Keratinocyte (primary cell): ENCODE measurements at regions not wholly inside any gene's neighbourhood (a gene's known extent, or its start where the extent isn't known, plus 50 kb on each side); places are given as distances from the start of the nearest gene placed in this dataset.

Experiments used
- DNase-seq: peaks from one replicate; pipeline ENCODE4 v3.0.0-alpha.2; 2011; ENCODE audit warnings: low read depth, missing footprints, low spot score
- FAIRE-seq: peaks from 2 replicates; lab custom pipeline; 2011; peaks lifted over from hg19 to GRCh38; lab: Jason Lieb, UNC
- H2AFZ ChIP-seq: 2 replicates; pipeline ENCODE4 v1.6.0; 2012; ENCODE audit warnings: low read length, control low read depth, inconsistent platforms; ENCODE audit not compliant: control insufficient read depth
- H3K27ac ChIP-seq: 2 replicates; pipeline ENCODE4 v1.5.1; 2011; ENCODE audit warnings: low read length; ENCODE audit not compliant: control insufficient read depth, insufficient read depth
- H3K27me3 ChIP-seq: 3 replicates; pipeline ENCODE4 v1.6.0; 2011; ENCODE audit warnings: low read length; ENCODE audit not compliant: control insufficient read depth, insufficient read depth; ENCODE audit errors: extremely low read depth
- H3K36me3 ChIP-seq, 2 experiments: 2 replicates in 1 of 2; 3 replicates in 1 of 2; pipeline ENCODE4 v1.5.1; 2011; ENCODE audit warnings: low read length in 2 of 2, mild to moderate bottlenecking in 1 of 2; ENCODE audit not compliant: control insufficient read depth in 2 of 2, insufficient read depth in 2 of 2; ENCODE audit errors: extremely low read depth in 1 of 2
- H3K4me1 ChIP-seq: 3 replicates; pipeline ENCODE4 v1.5.1; 2011; ENCODE audit warnings: low read length; ENCODE audit not compliant: control insufficient read depth, insufficient read depth; ENCODE audit errors: extremely low read depth
- H3K4me2 ChIP-seq: 3 replicates; pipeline ENCODE4 v1.6.0; 2011; ENCODE audit warnings: low read depth, low read length; ENCODE audit not compliant: control insufficient read depth, insufficient read depth; ENCODE audit errors: extremely low read depth
- H3K4me3 ChIP-seq, 3 experiments: fragments of 200-600 bp in 1 of 3; sonication (generic) in 1 of 3; 2 replicates in 2 of 3; 3 replicates in 1 of 3; pipeline ENCODE4 v1.5.1; 2011 to 2016; ENCODE audit warnings: low read length in 3 of 3, mild to moderate bottlenecking in 3 of 3, control low read depth in 2 of 3, inconsistent platforms in 1 of 3, low read depth in 1 of 3, mixed read lengths in 1 of 3, mixed run types in 1 of 3, moderate library complexity in 1 of 3; ENCODE audit not compliant: control insufficient read depth in 2 of 3, insufficient read depth in 2 of 3; ENCODE audit errors: extremely low read depth in 1 of 3
- H3K79me2 ChIP-seq: 2 replicates; pipeline ENCODE4 v1.6.0; 2012; ENCODE audit warnings: low read length; ENCODE audit not compliant: control insufficient read depth, insufficient read depth
- H3K9ac ChIP-seq: 3 replicates; pipeline ENCODE4 v1.6.0; 2011; ENCODE audit warnings: low read length; ENCODE audit not compliant: control insufficient read depth, insufficient read depth; ENCODE audit errors: extremely low read depth
- H3K9me1 ChIP-seq: 3 replicates; pipeline ENCODE4 v1.6.0; 2011; ENCODE audit warnings: low read length; ENCODE audit not compliant: control insufficient read depth, insufficient read depth; ENCODE audit errors: extremely low read depth
- H3K9me3 ChIP-seq: 2 replicates; pipeline ENCODE4 v1.5.1; 2012; ENCODE audit warnings: low read depth, low read length; ENCODE audit not compliant: control insufficient read depth
- H4K20me1 ChIP-seq: 3 replicates; pipeline ENCODE4 v1.6.0; 2011; ENCODE audit warnings: low read length; ENCODE audit not compliant: control insufficient read depth, insufficient read depth; ENCODE audit errors: extremely low read depth
- CTCF ChIP-seq, 3 experiments: IDR thresholded peaks in 1 of 3; conservative IDR thresholded peaks in 1 of 3; optimal IDR thresholded peaks in 1 of 3; 2 replicates in 2 of 3; 3 replicates in 1 of 3; pipeline versions ENCODE3 to v1.5.1; 2011; ENCODE audit warnings: low read length in 3 of 3, mild to moderate bottlenecking in 3 of 3, moderate library complexity in 2 of 3, control low read depth in 1 of 3, inconsistent platforms in 1 of 3; ENCODE audit not compliant: insufficient read depth in 2 of 3; ENCODE audit errors: extremely low read depth in 1 of 3
- EZH2 ChIP-seq: IDR thresholded peaks from one replicate; pipeline ENCODE4 v1.6.1; 2012; ENCODE audit warnings: inconsistent platforms, mild to moderate bottlenecking, low read length, moderate library complexity
- dilution Hi-C: fragments of 300-500 bp; cut with MboI; formaldehyde crosslinking; loops from one replicate; pipeline ENCODE4 v1.7.0; 2020; ENCODE audit warnings: low sequenced_read_pairs; ENCODE audit not compliant: extremely low pct_ligation_motif_present

GRCh38 chr18:33863912-33864311 is 285.9 kb downstream of the ASXL3 start:
- H3K9ac ChIP-seq, result no peak overlapping the region
- TF ChIP-seq EZH2, result no peak
- no peak for TF ChIP-seq CTCF (optimal IDR thresholded peaks at IDR 0.05 in 1 of 3, IDR thresholded peaks at IDR 0.05 in 1 of 3, conservative IDR thresholded peaks at IDR 0.05 in 1 of 3; ENCODE audit: extremely low read depth in 1 of 3, insufficient read depth in 2 of 3, low read length in 3 of 3)
- FAIRE-seq, result no peak
- H3K4me2 ChIP-seq, result no peak overlapping the region
- no peak overlapping the region for H2AFZ ChIP-seq
- H3K27ac ChIP-seq, result no peak overlapping the region
- H3K9me3 ChIP-seq, result peaks cover 2% of the 10 kb centered on the region
- H3K79me2 ChIP-seq, result no peaks in the 10 kb centered on the region
- no peak overlapping the region for H3K4me3 ChIP-seq
- no peaks in the 10 kb centered on the region for H3K27me3 ChIP-seq
- no peaks in the 10 kb centered on the region for H3K4me1 ChIP-seq
- H3K36me3 ChIP-seq, result no peaks in the 10 kb centered on the region
- dilution Hi-C loops, result no loop called here
- no peaks in the 10 kb centered on the region for H4K20me1 ChIP-seq
- no peak for DNase-seq
- H3K9me1 ChIP-seq, result no peaks in the 10 kb centered on the region

- TF ChIP-seq CTCF (optimal IDR thresholded peaks at IDR 0.05 in 1 of 3, IDR thresholded peaks at IDR 0.05 in 1 of 3, conservative IDR thresholded peaks at IDR 0.05 in 1 of 3; ENCODE audit: extremely low read depth in 1 of 3, insufficient read depth in 2 of 3, low read length in 3 of 3) (no peak), EZH2 (no peak)
- no peak overlapping the region for H2AFZ ChIP-seq
- dilution Hi-C loops, result no loop called here
These were observed 276.8 kb downstream of the ASXL3 start for GRCh38 chr18:33854827-33855139.

More at GRCh38 chr18:33854827-33855139, 276.8 kb downstream of the ASXL3 start:
- DNase-seq (no peak), FAIRE-seq (no peak)
- Histone ChIP-seq H3K4me2 (no peak overlapping the region), H3K27me3 (no peaks in the 10 kb centered on the region), H3K36me3 (no peaks in the 10 kb centered on the region), H3K4me3 (no peak overlapping the region), H3K9ac (no peak overlapping the region), H4K20me1 (no peaks in the 10 kb centered on the region), H3K4me1 (no peaks in the 10 kb centered on the region), H3K79me2 (no peaks in the 10 kb centered on the region), H3K9me1 (no peaks in the 10 kb centered on the region), H3K9me3 (no peaks in the 10 kb centered on the region), H3K27ac (no peak overlapping the region)
